ENCODE measurements at regions not wholly inside any gene's neighbourhood (a gene's known extent, or its start where the extent isn't known, plus 50 kb on each side); places are given as distances from the start of the nearest gene placed in this dataset.

- H3K9me3 ChIP-seq (ENCODE audit: control insufficient read depth in 1 of 2, low read length in 2 of 2), result no peaks in the 10 kb centered on the region
- no peaks in the 10 kb centered on the region for H3K4me1 ChIP-seq (ENCODE audit: control insufficient read depth in 1 of 2, insufficient read depth in 2 of 2, low read length in 2 of 2)
- H3K4me3 ChIP-seq (ENCODE audit: low read depth in 1 of 2, low read length in 2 of 2), result no peak overlapping the region
- no peaks in the 10 kb centered on the region for H3K27me3 ChIP-seq (ENCODE audit: low read depth, low read length)
- no peak overlapping the region for H3K27ac ChIP-seq (ENCODE audit: low read length)
- no peaks in the 10 kb centered on the region for H3K36me3 ChIP-seq (ENCODE audit: control insufficient read depth in 1 of 2, insufficient read depth in 2 of 2, low read length in 2 of 2)
These were observed 335.8 kb upstream of the E2F7 start for GRCh38 chr12:77401064-77401769.

- Histone ChIP-seq H3K27me3 (ENCODE audit: low read depth, low read length) (no peaks in the 10 kb centered on the region), H3K36me3 (ENCODE audit: control insufficient read depth in 1 of 2, insufficient read depth in 2 of 2, low read length in 2 of 2) (no peaks in the 10 kb centered on the region), H3K9me3 (ENCODE audit: control insufficient read depth in 1 of 2, low read length in 2 of 2) (no peaks in the 10 kb centered on the region), H3K4me1 (ENCODE audit: control insufficient read depth in 1 of 2, insufficient read depth in 2 of 2, low read length in 2 of 2) (no peaks in the 10 kb centered on the region), H3K27ac (ENCODE audit: low read length) (no peak overlapping the region), H3K4me3 (ENCODE audit: low read depth in 1 of 2, low read length in 2 of 2) (no peak overlapping the region)
These were observed 327.2 kb upstream of the E2F7 start for GRCh38 chr12:77392467-77393088.

GRCh38 chr12:77388445-77389265, 323.3 kb upstream of the E2F7 start:
- H3K27me3 ChIP-seq (ENCODE audit: low read depth, low read length), result no peaks in the 10 kb centered on the region
- no peaks in the 10 kb centered on the region for H3K36me3 ChIP-seq (ENCODE audit: control insufficient read depth in 1 of 2, insufficient read depth in 2 of 2, low read length in 2 of 2)
- no peaks in the 10 kb centered on the region for H3K4me1 ChIP-seq (ENCODE audit: control insufficient read depth in 1 of 2, insufficient read depth in 2 of 2, low read length in 2 of 2)
- H3K4me3 ChIP-seq (ENCODE audit: low read depth in 1 of 2, low read length in 2 of 2), result no peak overlapping the region
- H3K9me3 ChIP-seq (ENCODE audit: control insufficient read depth in 1 of 2, low read length in 2 of 2), result no peaks in the 10 kb centered on the region
- no peak overlapping the region for H3K27ac ChIP-seq (ENCODE audit: low read length)

GRCh38 chr12:77387671-77388070, 322.3 kb upstream of the E2F7 start:
- Histone ChIP-seq H3K4me3 (ENCODE audit: low read depth in 1 of 2, low read length in 2 of 2) (no peak overlapping the region), H3K36me3 (ENCODE audit: control insufficient read depth in 1 of 2, insufficient read depth in 2 of 2, low read length in 2 of 2) (no peaks in the 10 kb centered on the region), H3K27me3 (ENCODE audit: low read depth, low read length) (no peaks in the 10 kb centered on the region), H3K27ac (ENCODE audit: low read length) (no peak overlapping the region), H3K9me3 (ENCODE audit: control insufficient read depth in 1 of 2, low read length in 2 of 2) (no peaks in the 10 kb centered on the region), H3K4me1 (ENCODE audit: control insufficient read depth in 1 of 2, insufficient read depth in 2 of 2, low read length in 2 of 2) (no peaks in the 10 kb centered on the region)

- no peaks in the 10 kb centered on the region for H3K36me3 ChIP-seq (ENCODE audit: control insufficient read depth in 1 of 2, insufficient read depth in 2 of 2, low read length in 2 of 2)
- no peak overlapping the region for H3K27ac ChIP-seq (ENCODE audit: low read length)
- no peaks in the 10 kb centered on the region for H3K9me3 ChIP-seq (ENCODE audit: control insufficient read depth in 1 of 2, low read length in 2 of 2)
- no peaks in the 10 kb centered on the region for H3K27me3 ChIP-seq (ENCODE audit: low read depth, low read length)
- no peaks in the 10 kb centered on the region for H3K4me1 ChIP-seq (ENCODE audit: control insufficient read depth in 1 of 2, insufficient read depth in 2 of 2, low read length in 2 of 2)
- no peak overlapping the region for H3K4me3 ChIP-seq (ENCODE audit: low read depth in 1 of 2, low read length in 2 of 2)
These were observed 321.8 kb upstream of the E2F7 start for GRCh38 chr12:77387214-77387613.

- Histone ChIP-seq H3K9me3 (ENCODE audit: control insufficient read depth in 1 of 2, low read length in 2 of 2) (no peaks in the 10 kb centered on the region), H3K4me1 (ENCODE audit: control insufficient read depth in 1 of 2, insufficient read depth in 2 of 2, low read length in 2 of 2) (no peaks in the 10 kb centered on the region), H3K27me3 (ENCODE audit: low read depth, low read length) (no peaks in the 10 kb centered on the region), H3K4me3 (ENCODE audit: low read depth in 1 of 2, low read length in 2 of 2) (no peak overlapping the region), H3K27ac (ENCODE audit: low read length) (no peak overlapping the region), H3K36me3 (ENCODE audit: control insufficient read depth in 1 of 2, insufficient read depth in 2 of 2, low read length in 2 of 2) (no peaks in the 10 kb centered on the region)
These were observed 319.6 kb upstream of the E2F7 start for GRCh38 chr12:77384941-77385340.

- no peaks in the 10 kb centered on the region for H3K27me3 ChIP-seq (ENCODE audit: low read depth, low read length)
- no peaks in the 10 kb centered on the region for H3K36me3 ChIP-seq (ENCODE audit: control insufficient read depth in 1 of 2, insufficient read depth in 2 of 2, low read length in 2 of 2)
- no peak overlapping the region for H3K4me3 ChIP-seq (ENCODE audit: low read depth in 1 of 2, low read length in 2 of 2)
- H3K4me1 ChIP-seq (ENCODE audit: control insufficient read depth in 1 of 2, insufficient read depth in 2 of 2, low read length in 2 of 2), result no peaks in the 10 kb centered on the region
- no peak overlapping the region for H3K27ac ChIP-seq (ENCODE audit: low read length)
- no peaks in the 10 kb centered on the region for H3K9me3 ChIP-seq (ENCODE audit: control insufficient read depth in 1 of 2, low read length in 2 of 2)
These were observed 316.9 kb upstream of the E2F7 start for GRCh38 chr12:77382096-77382742.

GRCh38 chr12:77377622-77378021, 312.3 kb upstream of the E2F7 start:
- Histone ChIP-seq H3K27ac (ENCODE audit: low read length) (no peak overlapping the region), H3K4me1 (ENCODE audit: control insufficient read depth in 1 of 2, insufficient read depth in 2 of 2, low read length in 2 of 2) (no peaks in the 10 kb centered on the region), H3K36me3 (ENCODE audit: control insufficient read depth in 1 of 2, insufficient read depth in 2 of 2, low read length in 2 of 2) (no peaks in the 10 kb centered on the region), H3K9me3 (ENCODE audit: control insufficient read depth in 1 of 2, low read length in 2 of 2) (no peaks in the 10 kb centered on the region), H3K4me3 (ENCODE audit: low read depth in 1 of 2, low read length in 2 of 2) (no peak overlapping the region), H3K27me3 (ENCODE audit: low read depth, low read length) (no peaks in the 10 kb centered on the region)

- Histone ChIP-seq H3K27me3 (ENCODE audit: low read depth, low read length) (no peaks in the 10 kb centered on the region), H3K4me1 (ENCODE audit: control insufficient read depth in 1 of 2, insufficient read depth in 2 of 2, low read length in 2 of 2) (no peaks in the 10 kb centered on the region), H3K36me3 (ENCODE audit: control insufficient read depth in 1 of 2, insufficient read depth in 2 of 2, low read length in 2 of 2) (no peaks in the 10 kb centered on the region), H3K9me3 (ENCODE audit: control insufficient read depth in 1 of 2, low read length in 2 of 2) (no peaks in the 10 kb centered on the region), H3K27ac (ENCODE audit: low read length) (no peak overlapping the region), H3K4me3 (ENCODE audit: low read depth in 1 of 2, low read length in 2 of 2) (no peak overlapping the region)
These were observed 311.7 kb upstream of the E2F7 start for GRCh38 chr12:77377116-77377515.

GRCh38 chr12:77374673-77375072, 309.3 kb upstream of the E2F7 start:
- H3K36me3 ChIP-seq (ENCODE audit: control insufficient read depth in 1 of 2, insufficient read depth in 2 of 2, low read length in 2 of 2), result no peaks in the 10 kb centered on the region
- H3K27me3 ChIP-seq (ENCODE audit: low read depth, low read length), result no peaks in the 10 kb centered on the region
- H3K9me3 ChIP-seq (ENCODE audit: control insufficient read depth in 1 of 2, low read length in 2 of 2), result no peaks in the 10 kb centered on the region
- no peak overlapping the region for H3K4me3 ChIP-seq (ENCODE audit: low read depth in 1 of 2, low read length in 2 of 2)
- H3K27ac ChIP-seq (ENCODE audit: low read length), result no peak overlapping the region
- no peaks in the 10 kb centered on the region for H3K4me1 ChIP-seq (ENCODE audit: control insufficient read depth in 1 of 2, insufficient read depth in 2 of 2, low read length in 2 of 2)

GRCh38 chr12:77372494-77372893, 307.1 kb upstream of the E2F7 start:
- Histone ChIP-seq H3K27ac (ENCODE audit: low read length) (no peak overlapping the region), H3K4me3 (ENCODE audit: low read depth in 1 of 2, low read length in 2 of 2) (no peak overlapping the region), H3K4me1 (ENCODE audit: control insufficient read depth in 1 of 2, insufficient read depth in 2 of 2, low read length in 2 of 2) (no peaks in the 10 kb centered on the region), H3K27me3 (ENCODE audit: low read depth, low read length) (no peaks in the 10 kb centered on the region), H3K36me3 (ENCODE audit: control insufficient read depth in 1 of 2, insufficient read depth in 2 of 2, low read length in 2 of 2) (no peaks in the 10 kb centered on the region), H3K9me3 (ENCODE audit: control insufficient read depth in 1 of 2, low read length in 2 of 2) (no peaks in the 10 kb centered on the region)

All from muscle layer of duodenum (tissue), 2 donors.